Right ventricle myocardium inferior (tissue), 1 donor: ENCODE measurements at regions not wholly inside any gene's neighbourhood (a gene's known extent, or its start where the extent isn't known, plus 50 kb on each side); places are given as distances from the start of the nearest gene placed in this dataset.
"Not testable (repeated sequence)": the region's sequence is repeated elsewhere in the genome, so short reads cannot be mapped to it uniquely, and the experiment has no call there.

Source experiments
- ATAC-seq: fragments of 200-7000 bp; cut with Tn5 transposase; one replicate; pipeline ENCODE4 v1.9.1; 2020; ENCODE audit warnings: mild to moderate bottlenecking, moderate library complexity
- DNase-seq: peaks from one replicate; pipeline ENCODE4 v3.0.0; 2021; ENCODE audit errors: missing footprints
- intact Hi-C: fragments of 100-400 bp; cut with DNase I; formaldehyde crosslinking; loops from one replicate; pipeline ENCODE4 v1.11.0; 2022
- donor health status: DM: no; HTN: yes; CAD: no; lungs with severe emphysema.

DNA sequence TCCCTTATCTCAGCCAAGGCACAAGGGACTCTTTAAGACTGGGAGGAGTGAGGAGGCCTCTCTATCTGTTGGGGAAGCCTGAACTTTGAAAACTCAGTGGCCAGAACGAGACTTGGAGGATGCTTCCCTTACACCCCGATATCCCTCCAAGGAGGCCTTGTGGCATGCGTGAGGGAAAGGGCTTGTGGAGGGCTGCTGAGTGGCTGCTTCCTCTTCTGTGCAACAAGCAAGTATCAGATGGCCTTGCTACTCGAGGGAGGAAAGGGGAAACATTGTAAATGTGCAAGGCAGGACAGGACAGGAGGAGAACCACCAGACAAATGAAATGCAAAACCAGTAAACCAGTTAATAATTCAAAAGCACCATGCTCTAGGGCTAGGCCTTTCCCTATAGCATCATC, 306.5 kb upstream of the MAP3K7 start:
- ATAC-seq, result no peak
- intact Hi-C loops, result no loop called here
- no peak for DNase-seq

DNA sequence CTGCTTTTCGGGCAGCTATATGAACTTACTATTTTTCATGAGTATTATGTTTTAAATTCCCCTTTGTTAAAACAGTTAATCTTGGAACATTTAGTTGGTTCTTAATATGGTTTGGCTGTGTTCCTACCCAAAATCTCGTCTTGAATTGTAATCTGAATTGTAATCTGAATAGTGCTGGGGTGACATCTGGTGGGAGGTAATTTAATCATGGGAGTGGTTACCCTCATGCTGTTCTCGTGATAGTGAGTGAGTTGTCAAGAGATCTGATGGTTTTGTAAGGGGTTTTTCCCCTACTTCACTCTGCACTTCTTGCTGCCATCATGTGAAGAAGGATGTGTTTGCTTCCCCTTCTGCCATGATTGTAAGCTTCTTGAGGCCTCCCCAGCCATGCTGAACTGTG, 305.4 kb upstream of the MAP3K7 start:
- DNase-seq (no peak), ATAC-seq (no peak)
- intact Hi-C loops, result no loop called here

DNA sequence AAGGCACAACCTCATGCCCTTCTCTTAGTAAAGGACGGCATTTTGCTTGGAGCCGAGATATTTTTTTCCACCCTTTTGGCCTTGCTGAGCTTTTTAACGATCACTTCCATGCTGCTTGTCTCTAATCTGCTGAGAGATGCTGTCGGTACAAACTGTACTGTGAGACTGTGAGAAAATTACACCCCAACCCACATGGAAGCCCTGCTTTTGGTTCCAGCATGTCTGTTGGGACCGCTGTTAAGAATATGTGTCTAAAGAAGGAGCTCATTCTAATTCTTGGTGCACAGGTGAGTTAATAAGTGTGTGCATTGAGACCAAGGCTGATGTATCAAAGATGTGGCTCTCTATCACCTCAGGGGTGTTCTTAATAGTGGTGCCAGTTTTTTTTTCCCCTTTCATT, 304.5 kb upstream of the MAP3K7 start:
- DNase-seq (no peak), ATAC-seq (no peak)
- intact Hi-C loops, result no loop called here

DNA sequence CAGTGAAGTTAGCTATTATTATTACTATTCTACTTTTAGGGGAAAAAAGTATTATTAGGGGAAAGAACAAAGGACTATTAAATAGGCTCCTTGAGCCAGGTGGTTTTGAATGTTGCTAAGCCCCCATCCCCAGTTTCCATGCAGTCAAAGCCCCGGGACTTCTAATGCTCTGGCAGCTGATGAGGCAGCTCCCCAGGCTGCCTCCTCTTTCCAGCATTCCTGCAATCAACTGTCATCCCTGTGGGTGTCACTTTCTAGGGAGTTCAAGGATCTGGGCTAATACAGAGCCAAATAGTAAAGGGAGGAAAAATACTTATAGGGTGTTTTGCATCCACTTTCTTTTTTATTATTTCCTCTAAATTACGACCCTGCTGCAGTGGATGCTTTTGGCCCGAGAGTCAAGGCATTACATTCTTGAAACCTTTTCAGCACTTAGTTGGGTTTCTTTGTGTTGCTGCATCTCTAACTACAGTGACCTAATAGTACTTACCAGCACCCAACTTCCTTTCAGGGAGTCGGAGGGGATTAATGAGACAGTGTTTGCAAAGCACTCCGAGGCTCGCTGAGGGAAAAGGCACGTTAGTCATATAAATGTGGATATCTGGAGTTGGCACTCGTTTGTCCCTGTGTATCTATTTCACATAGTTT, 303.9 kb upstream of the MAP3K7 start:
- no peak for ATAC-seq
- DNase-seq, result no peak
- intact Hi-C loops, result no loop called here

DNA sequence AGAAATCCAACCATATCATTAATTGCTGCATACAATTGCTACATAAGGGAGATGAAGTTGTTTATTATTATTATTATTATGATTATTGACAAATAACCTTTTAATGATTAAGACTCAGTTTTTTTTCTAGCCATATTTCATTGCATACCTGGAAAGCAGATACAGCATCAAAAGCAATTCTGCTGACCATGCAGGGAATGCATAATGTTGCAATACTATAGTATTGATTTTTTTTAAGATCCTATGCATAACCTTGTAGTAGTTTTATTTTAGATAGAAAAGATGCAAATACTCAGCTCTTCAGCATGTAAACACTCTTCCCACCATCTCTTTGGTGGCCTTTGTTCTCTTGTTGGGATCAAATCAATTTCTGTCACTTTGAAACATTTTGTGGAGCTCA, 300.9 kb upstream of the MAP3K7 start:
- intact Hi-C loops, result no loop called here
- no peak for ATAC-seq
- no peak for DNase-seq

DNA sequence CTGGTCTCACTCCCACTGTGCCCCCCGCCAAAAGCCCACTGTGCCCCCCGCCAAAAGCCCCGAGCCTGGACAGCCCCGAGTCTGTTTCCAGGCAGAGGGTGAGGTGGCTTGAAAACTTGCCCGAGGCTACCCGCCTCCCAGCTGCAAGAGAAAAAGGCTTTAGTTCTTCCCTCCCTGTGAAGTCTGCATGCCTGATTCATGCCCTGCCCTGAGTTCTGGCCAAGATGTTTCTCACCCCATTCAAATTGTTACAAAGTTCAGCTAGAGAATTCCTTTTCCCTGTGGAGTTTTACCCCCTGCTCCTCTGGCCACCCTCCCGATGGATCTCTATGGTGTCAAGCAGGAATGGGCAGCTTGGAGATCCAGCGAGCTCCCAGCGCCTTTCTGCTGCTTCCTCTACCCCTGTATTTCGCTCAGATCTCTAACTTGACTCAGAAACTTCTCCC, 298.8 kb upstream of the MAP3K7 start:
- intact Hi-C loops, result no loop called here
- ATAC-seq, result no peak
- DNase-seq, result no peak

DNA sequence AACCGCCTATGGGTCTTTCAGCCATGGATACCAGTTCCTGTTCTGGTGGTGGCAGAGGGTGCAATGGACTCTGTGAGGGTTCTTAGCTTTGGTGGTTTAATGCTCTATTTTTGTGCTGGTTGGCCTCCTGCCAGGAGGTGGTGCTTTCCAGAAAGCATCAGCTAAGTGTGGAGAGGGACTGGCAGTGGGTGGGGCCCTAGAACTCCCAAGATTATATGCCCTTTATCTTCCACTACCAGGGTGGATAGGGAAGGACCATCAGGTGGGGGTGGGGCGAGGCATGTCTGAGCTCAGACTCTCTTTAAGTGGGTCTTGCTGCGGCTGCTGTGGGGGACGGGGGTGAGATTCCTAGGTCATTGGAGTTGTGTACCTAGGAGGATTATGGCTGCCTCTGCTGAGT, 298.3 kb upstream of the MAP3K7 start:
- intact Hi-C loops, ATAC-seq, DNase-seq: not testable (repeated sequence)

DNA sequence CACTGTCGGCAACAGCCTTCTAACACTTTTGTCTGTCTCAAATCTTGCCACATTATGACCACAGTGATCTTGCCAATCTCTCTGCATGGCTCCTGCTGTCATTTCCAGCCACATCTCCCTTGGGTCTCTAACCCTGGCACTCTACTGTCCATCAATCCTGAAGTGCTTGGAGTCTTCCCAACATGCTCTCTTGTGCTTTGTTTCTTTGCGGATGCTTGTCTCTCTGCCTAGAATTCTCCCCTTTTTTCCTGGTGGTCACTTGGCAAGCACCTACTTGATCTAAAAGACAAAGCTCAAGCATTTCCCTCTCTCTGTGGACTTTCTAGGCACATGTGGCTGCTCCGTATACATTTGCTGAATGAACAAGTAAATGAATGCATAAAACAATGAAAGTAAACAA, 290.7 kb upstream of the MAP3K7 start:
- intact Hi-C loops, result no loop called here
- ATAC-seq, result no peak

DNA sequence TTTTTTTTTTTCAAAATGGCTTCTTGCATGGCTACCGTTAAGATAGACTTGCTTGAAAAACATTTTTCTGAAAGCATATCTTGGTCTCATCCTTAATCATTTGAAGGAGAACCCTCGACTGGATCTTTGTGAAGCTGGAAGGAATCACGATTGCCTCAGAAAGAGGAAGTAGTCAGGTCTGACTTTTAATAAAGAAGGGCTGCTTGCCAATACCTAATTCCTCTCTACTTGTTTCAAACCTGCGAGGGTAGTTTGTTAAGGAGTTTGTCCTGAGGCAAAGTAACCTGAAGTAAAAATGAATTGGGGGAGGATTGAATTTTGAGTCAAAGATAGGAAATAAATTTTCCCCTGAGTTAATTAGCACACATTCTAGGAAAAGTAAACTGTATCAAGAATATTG, 288.1 kb upstream of the MAP3K7 start:
- no peak for ATAC-seq
- intact Hi-C loops, result no loop called here
- DNase-seq, result no peak

More for the DNA sequence above, 290.7 kb upstream of the MAP3K7 start:
- no peak for DNase-seq

DNA sequence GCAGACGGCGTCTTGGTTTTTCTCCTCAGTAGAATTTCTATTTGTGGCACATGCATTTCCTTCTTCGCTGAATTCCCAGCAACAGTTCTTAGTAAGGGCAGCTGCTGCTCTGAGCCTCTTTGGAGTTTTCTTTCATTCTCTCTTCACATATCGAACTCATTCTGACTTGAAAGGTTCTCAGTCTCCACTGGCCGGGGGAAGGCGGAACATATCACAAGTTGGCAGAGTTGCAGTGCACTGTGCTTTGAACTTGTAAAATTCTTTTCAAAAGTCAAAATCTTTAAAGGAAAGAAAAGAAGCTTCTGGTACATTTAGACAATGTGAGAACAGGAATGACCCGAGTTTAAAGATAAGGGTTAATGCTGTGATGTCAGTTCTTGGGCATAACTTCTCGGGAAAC, 286.1 kb upstream of the MAP3K7 start:
- no peak for DNase-seq
- ATAC-seq, result no peak
- intact Hi-C loops, result no loop called here

DNA sequence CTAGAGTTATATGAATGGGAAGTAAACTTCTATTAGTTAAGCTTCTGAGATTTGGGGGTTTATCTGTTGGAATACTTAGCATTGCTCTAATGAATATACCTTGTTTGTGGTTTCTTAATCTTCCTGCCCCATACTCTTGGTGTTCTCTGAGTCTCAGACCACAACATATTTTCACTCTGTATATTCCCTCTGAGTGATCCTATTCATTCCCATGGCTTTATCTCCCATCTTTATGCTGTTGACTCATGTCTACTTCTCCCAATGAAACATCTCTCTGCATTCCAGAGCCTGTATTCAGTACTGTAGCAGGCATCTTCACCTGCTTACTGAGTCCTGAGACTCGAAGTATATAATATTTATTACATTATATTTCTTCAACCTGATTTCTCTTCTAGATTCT, 283.7 kb upstream of the MAP3K7 start:
- intact Hi-C loops, result no loop called here
- DNase-seq, result no peak
- no peak for ATAC-seq

DNA sequence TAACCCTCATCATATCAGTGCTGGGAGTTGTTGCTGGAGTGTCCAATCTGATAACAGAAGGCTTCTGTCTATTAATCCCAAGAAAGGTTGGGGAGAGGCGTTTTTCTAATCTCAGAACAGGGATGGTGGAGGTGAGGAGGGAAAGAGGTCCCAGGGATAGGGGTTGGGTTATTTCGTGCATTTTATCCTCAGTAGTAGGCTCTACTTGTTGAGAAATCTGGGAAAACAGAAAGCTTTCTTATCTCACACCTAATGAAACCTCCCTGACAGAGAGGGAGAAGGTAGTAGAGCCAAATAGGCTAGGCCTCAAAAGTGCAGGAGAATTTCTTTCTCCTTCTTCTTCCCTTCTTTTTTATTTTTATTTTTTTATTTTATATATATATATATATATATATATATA, 281.8 kb upstream of the MAP3K7 start:
- intact Hi-C loops, result no loop called here
- DNase-seq, result no peak
- no peak for ATAC-seq

DNA sequence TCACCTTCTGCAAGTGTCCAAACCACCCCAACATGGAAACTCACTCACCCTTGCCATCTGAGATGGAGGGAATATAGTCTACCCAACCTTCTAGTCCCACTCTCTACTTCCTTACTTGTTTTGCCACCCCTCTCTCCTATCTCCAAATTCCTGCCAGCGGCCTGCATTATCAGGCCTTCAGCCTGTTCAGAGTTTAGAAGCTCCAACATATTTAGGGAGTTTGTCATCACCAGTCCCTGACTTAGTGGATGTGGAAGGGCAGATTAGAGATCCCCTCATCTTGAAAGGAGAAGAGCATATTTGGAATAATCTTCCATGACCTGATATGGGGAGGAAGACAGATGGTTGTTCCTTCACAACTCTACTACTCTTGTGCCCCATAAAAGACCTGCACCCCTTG, 281.4 kb upstream of the MAP3K7 start:
- intact Hi-C loops, result no loop called here
- no peak for ATAC-seq
- DNase-seq, result no peak

DNA sequence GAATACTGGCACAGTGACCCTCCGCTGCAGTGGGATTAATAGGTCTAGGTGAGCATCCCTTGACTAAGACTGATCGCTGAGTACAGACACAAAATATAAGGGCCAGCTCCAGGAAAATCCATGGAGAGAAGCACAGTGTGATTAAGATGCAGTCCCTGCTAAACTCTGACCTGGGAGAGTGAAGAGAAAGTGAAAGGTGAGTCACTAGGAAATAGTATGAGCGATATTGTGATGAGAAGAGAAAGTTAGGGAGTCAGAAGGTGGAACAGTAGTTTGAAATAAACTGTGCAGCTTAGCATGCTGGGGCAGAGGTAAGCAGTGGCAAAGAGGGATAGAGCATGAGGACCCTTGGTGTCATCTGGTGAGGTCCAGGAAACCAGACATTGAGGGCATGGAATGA, 278.6 kb upstream of the MAP3K7 start:
- ATAC-seq (no peak), DNase-seq (no peak)
- intact Hi-C loops, result no loop called here

DNA sequence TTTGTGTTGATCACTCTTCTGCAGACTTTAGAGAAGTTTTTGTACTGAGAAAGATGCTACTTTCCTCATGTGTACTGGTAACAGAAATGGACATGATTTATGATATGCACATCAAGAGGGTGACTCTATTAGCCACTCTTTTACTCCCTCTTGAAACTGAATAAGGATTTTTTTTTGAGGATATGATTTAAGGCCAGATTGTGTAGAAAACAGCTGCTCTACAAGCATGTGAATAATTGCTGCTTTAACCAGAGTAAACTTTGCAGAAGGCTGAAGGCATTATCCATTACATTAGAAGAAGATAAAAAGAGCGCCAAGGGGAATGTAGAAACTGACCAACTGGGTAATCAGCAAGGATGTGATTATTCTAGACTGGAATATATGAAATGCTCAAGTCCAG, 276.2 kb upstream of the MAP3K7 start:
- intact Hi-C loops, result no loop called here
- no peak for DNase-seq
- no peak for ATAC-seq

DNA sequence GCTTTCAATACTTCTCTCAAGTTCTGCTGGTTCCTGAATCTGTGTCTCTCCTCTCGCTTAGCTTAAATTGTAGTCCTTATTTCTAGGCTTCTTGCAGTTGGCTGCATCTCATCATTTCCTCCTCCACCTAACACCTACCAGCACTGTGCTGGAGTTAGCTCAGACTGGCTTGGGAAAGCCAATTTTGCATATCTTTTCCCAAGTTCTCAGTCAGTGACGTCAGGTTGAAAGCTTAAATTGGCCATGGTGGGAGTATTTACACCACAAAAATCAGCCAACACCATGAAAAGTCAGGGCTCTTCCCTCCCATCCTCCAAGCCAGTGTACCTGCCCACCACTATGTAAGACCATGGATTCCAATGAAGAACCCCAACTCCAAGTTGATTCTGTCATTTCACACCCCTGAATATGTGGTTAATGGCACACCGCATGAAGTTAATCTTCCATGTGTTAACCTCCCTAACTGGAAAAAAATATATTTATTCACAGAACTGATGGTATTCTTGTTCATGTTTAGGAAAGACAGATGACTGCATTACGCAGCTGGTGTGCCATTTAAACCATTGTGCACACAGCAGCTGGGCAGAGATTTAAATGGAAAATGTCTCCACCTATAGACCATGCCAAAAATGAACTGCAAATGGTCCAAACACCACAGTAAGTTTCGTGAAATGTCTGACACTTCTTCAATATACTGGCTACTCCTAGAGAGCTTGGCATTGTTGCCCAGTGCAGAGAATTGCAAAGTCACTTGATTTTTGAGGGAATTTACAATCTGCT, 274.1 kb upstream of the MAP3K7 start:
- ATAC-seq (no peak), DNase-seq (no peak)
- intact Hi-C loops, result no loop called here

DNA sequence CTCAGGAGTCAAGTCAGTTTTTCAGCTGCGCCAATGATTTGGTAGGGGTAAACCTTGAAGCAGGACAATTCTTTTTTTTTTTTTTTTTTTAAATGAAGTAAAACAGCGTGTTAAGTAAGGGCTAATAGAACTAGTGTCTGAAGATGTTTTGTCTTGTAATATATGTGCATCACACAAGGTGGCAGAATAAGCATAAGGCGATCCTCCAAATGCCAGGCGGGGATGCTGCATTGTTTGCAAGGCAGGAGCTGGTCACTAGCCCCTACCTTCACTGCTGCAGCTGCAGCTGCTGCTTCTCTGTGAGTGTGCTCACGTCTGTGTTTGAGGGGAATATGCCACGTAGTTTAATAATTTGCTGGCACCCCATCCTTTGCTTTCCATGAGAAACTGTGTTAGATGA, 272.7 kb upstream of the MAP3K7 start:
- no peak for ATAC-seq
- DNase-seq, result no peak
- intact Hi-C loops, result no loop called here

DNA sequence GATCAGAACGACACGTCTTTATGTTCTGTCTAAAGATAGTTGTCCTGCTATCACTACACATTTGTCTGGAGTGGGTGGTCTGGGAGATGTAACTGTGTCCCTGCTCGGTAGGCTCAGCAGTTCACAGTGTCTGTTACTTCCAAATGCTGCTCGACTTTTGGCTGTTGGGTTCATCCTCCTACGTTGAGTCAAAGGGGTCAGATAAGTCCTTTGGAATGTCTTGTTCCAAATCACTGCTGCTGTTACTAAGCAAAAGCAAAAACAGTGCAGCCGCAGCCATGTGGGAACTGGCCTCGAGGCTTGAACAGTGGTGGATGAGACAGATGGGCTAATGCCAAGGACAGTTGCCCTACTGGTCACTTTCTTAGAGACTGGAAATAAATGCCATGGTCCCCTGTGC, 272.2 kb upstream of the MAP3K7 start:
- ATAC-seq (peak; percentile 28), DNase-seq (no peak)
- intact Hi-C loops, result no loop called here

DNA sequence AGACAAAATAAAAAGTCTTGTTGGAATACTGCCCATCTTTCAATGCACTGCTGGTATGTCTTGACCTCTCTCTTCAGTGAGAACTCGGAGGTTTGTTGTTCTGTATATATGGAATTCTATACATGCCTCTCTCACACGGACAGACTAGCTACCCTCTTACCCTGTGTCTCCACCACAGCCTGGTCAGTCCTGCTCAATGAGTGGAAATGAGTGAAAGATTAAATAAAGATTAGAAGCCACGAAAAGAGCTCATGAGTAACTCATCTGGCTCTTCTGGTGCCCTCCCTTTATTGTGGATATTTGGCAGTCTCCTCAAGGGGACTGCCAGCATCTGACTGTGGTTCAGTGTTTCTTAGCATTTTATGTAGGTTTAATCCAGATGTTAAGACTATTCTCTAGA, 262.8 kb upstream of the MAP3K7 start:
- intact Hi-C loops, result no loop called here
- no peak for ATAC-seq
- no peak for DNase-seq

DNA sequence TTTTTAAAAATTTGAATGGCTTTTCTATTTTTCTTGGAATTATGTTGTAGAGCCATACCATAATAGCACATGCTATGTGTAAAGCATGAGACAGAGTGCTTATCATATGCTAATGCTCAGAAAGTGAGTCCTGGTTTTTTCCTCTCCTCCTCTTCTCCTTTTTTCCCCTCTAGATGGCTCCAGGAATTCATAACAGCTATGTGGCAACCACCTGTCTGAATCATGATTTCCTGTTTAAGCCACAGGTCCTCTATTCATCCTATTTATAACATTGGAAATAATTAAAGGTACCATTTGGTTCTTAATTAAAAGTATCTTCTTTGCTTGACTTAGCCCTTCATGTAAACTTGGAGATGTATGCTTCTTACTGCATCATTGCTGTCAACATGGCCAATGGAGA, 260.0 kb upstream of the MAP3K7 start:
- intact Hi-C loops, result no loop called here
- ATAC-seq (no peak), DNase-seq (no peak)
